ENCODE measurements at regions not wholly inside any gene's neighbourhood (a gene's known extent, or its start where the extent isn't known, plus 50 kb on each side); places are given as distances from the start of the nearest gene placed in this dataset.

DNA sequence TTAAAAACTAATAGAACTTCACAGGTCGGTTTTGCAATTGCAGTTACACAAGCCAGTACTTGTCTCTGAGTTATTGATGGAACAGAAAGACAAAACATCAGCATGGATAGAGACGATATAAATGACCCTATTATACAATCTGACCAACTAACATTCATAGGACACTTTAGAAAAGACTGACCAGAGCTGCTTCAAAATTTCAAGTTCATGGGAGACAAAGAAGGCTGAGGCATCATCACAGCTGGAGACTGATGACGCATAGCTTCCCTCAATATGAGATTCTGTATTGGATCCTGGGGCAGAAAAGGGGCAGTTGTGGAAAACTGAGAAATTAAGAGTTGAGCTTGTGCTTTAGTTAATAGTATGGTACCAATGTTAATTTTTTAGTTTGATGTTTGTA lies 174.0 kb downstream of the THBS2 start:
- DNase-seq = no peak

DNA sequence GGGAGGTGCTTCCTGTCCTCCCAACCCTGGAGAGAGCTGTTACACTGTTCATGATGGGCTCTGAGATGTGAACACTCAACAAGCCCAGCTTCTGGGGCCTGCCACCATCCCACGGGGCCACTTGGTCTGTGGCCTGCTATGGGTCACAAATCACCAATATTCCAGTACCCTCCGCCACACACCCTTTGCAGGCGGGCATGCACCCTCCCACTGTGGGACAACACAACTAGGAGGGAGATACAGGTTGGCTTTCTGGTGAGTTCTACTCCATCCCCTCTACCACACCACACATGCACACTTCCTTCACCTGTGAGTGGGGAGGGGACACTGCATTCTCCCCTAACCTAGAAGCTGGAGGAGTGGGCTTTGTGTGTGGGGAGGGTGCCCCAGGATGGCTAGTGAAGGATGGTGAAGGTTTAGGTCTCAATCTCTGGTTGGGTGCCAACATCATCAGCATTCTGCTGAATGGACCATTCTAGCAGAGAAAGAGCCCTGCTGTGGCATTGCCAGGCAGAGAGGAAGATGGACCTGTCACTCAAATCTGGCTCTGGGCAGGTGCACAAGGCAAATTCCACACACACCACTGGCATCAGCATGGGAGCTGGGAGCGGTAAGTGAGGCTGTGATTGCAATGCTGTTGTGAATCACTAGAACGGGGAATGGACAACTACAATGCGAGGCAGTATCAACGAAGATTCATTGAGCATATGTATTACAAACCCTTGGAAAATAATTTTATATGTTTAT lies 175.1 kb downstream of the THBS2 start:
- DNase-seq = no peak

DNA sequence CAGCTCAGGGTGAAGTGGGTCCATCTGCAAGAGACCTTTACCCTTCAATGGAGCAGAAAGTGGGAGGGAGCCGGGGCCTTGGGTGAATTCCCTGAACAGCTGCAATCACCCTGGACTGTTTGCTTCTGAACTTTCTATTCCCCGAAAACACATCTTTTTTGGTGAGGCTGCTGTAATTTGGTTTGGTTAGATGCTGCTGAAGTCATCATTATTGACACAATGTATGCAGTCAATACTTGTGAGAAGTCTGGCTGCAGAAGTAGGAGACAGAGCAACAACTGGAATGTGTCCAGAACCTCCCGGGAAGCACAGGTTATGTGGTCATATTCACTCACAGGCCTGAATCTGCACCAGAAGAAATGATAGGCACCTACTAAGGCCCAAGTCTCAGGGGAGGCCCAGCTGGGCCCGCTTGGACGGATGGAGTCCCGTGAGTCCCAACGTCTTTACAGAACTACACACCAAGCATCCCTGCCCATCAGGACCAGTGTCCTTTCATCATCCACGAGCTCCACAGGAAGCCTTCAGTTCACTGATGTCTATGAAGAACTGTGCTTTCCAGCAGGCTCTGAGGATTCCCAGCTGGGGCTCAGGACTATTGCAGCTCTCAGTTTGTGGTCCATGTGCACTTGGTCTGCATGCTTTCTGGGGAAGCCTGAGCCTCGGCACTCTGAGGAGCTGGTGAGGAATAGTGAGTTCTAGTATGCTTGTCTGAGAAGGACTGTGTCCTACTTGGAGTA lies 177.6 kb downstream of the THBS2 start:
- no peak for DNase-seq

DNA sequence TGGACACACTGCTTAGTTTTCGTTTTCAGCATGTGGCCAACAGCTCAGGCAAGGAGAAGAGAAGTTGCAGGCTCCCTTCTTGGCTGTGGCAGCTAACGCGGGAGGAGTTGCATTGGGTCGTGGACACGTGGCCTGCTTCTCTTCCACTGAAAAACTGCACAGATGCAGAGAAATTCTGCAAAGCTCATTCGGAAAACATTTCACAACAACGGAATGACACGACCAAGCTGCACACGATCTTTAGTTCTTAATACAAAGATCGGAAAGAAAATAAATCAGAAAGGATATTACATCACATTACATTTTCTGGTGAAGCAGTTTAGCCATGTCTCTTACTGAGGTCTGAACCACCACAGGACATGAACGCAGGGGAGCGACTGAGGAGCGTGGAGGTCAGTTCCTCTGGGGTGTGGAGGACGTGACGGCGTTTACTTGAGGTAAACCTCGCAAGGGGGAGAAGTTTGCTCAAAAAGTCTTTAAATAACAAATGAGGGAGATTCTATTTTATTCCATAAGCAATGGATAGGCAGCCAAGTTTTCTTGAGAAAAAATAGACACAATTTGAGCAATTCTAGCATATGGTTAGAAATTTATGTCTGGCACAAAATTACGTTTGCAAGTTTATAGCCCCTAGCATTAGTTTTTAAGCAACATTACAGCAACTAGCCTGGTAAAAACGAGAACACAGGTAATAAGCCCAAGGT lies 178.3 kb downstream of the THBS2 start:
- no peak for DNase-seq

DNA sequence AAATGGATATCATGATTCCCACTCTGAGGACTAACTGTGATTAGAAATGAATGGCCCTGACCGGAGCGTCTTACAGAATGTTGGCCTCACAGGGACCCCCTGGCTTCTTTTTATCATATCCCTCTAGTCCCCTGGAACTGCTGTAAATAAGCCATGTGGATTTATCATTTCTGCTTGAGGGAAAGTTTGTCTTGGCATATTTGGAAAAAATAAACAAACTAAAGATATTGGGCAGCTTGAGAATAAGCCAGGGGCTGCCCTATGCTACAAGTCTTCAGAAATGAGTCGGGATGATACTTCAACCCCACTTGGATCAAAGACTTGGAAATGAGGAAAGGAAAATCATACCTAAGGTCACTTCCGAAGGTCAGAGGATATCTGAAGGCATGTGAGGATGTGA lies 179.1 kb downstream of the THBS2 start:
- DNase-seq = no peak

DNA sequence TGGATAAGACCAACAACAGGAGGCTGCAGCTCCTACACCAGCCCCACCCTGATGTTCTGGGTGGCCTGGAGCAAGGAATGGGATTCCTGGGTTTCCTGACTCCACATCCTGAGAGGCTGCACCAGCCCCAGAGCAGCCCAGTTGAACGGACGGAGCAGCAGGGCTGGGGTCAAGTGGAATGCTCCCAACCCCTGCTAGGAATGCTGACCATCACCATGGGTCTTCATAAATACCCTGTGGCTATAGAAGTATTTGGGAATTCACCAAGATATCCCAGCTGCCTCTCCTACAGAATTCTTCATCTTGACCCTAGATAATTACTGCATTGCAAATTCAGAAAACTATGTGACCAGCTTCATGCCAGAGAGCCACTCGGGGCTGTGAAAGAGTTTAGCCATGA lies 180.3 kb downstream of the THBS2 start:
- no peak for DNase-seq

DNA sequence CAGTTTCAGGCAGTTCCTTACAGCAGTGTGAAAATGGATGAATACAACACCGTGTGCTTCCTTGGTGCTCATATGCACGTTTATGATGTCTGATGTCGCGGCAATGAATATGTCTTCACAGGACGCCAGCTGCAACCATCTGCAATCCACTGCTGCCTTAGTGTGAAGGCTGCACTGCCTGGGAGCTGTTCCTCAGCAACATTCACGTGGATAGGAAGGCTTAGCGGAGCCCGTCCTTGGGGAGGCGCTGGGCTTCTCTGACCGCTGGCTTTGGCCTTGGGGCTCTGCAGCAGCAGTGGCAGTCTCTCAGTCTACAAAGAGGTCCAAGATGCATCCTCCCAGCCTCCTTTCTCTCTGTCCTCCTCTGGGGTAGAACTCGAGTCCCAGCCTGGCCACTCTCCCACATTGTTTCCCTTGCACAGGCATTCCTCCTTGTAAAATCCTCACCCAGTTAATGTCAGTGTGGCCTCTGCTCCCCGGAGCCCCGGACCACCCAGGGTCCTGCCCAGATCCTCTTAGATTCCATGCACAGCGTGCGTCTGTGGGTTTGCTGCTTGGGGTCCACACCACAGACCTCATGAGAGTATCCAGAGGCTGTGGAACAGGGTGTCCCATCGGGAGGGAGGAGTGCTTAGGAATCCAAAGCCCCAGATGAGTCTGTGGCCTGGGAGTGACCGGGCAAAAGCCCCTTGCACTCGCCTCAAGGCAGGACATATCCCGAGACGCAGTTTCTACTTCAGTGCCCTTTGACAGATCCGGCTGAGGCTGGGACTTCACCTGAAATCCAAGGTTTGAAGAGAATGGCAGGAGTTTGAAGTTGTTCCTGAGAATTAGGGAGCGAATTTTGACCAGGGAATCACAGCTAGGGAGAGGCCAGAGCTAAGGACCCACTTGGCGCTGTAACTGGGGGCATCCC lies 181.3 kb downstream of the THBS2 start:
- DNase-seq = no peak

DNA sequence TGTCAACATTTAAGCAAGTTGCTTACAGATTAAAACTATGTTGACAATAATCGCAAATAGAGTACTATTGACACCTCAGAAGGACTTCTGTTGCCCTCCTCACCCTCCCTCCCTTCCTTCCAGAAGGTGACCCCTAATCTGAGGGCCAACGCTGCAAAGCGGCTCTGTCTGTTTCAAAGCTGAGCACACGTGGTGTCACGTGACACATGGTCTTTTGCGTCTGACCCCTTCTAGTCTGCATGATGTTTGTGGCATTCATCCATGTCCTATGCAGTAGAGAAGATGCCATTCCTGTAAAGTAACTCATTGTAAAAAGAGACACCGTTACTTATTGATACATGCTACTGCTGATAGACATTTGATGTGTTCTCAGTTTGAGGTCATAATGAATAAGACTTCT lies 182.3 kb downstream of the THBS2 start:
- DNase-seq = no peak

DNA sequence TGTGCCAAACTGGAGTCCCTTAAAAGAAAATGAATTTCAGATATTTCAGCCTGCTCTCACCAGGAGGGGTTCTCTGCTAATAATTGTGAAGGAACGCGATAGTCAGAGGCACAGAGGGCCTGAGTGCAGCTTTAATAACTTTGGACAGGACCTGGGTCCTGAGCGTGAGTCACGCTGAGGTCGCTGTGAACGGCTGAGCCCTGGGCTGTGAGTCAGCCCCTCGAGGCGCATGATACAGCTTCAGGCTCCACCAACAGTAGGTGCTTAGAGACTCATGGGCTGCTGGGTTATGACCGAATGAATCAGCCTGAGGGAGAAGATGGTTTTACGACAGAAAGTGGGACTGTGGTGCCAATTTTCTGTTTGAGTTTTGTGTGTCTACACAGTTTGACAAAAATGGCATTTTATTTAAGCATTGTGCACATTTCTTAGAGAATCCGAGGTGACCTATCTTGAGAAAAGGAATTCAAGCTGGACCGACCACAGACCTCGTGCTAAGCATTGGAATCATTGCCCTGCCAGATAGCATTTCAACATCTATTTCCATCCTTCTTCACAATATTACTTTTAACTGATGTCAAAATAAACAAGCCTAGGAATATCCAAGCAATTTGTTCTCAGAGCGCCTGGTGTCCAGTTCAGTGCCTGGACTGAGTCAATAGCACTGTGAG lies 183.0 kb downstream of the THBS2 start:
- no peak for DNase-seq

DNA sequence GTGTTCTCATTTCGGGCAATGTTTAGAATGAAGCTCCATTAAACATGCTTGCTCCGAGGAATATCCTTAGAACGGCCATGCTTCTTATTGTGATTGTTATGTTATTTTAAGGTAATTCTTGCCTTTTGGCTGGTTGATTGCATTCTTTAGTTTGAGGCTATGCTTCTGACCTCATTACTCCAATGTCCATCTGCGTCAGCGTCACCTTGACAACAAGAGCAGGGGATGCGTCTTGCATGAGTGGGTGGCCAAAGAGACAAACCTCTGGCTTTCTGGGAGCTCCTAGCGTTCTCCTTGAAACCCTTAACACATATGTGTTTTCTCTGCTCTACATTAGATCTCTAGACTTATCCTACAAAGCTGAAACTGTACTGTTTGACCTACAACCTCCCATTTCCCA lies 184.3 kb downstream of the THBS2 start:
- DNase-seq = no peak

DNA sequence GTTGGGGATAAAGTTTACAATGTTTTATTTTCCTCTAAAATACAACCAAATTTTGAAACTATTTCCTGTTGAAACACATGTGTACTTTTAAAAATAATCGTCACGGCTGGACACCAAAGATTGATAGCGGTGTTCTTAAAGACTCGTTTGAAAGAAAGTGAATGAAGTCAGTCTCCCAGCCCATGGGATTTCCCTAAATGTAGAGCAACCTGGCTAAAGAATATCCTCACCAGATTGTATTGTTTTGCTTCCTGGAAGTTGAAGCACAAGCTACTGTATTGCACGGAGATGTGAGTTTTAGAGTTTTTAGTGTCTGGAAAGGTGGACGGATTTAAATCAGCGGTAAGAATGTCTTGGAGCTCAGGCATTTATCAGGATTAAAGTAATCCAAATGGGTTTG lies 189.5 kb downstream of the THBS2 start:
- no peak for DNase-seq

DNA sequence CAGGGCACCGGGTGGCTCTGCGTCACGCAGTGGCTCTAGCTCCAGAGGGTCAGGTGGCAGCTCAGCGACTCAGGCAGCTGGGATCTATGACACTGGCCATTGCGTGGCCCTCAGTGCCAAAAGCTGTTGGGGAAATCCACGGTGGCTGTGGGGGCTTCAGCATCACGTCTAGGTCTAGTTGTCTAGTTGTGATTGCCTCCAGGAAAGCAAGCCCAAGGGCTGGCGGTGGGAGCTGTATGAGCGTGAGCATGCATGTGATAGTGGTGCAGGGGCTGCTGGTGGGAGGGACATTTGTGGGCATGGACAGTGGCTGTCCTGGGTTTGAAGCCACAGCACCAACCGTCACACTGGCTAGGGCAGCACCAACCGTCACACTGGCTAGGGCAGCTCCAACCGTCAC lies 191.4 kb downstream of the THBS2 start:
- no peak for DNase-seq

DNA sequence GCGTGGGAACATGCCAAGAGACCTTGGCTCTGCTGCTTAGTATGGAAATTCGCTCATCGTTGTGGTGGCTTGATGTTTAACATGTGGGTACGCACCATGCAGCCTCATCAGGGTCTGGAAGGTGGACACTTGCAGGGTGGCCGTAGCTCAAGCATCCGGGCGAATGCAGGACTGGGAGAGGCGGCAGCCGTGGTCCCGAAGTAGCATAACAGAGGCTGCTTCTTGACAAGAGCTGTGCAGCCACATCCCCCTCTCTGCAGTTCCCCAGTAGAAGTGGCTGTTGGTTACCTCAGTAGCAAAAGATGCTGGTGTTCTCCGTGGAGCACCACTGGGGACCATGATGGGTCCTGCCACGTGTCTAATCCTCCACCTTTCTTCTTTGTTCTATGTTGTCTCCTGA lies 195.0 kb downstream of the THBS2 start:
- no peak for DNase-seq

DNA sequence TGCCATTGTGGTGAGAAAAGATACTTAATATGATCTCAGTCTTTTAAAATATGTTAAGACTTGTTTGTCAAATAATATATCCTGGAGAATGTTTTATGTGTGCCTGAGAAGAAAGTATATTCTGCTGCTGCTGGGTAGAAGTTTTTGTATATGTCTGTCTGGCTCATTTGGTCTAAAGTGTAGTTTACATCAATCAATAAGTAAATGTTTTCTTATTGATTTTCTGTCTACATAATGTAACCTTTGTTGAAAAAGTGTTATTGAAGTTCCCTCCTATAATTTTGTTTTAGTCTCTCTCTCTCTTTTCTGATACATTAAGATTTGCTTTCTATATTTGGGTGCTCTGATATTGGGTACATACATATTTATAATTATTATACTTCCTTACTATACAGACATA lies 201.2 kb downstream of the THBS2 start:
- DNase-seq = no peak

DNA sequence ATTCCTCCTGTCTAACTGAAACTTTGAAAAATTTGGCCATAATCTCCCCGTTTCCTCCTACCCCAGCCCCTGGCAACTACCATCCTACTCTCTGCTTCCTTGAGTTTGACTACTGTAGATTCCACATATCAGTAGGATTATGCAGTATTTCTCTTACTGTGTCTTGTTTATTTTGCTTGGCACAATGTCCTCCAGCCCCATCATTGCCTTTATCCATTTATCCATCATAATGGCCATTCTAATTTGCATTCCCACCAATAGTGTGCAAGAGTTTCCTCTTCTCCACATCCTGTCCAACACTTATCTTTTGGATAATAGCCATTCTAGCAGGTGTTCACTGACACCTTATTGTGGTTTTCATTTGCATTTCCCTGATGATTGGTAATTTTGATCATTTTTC lies 202.3 kb downstream of the THBS2 start:
- DNase-seq = no peak

DNA sequence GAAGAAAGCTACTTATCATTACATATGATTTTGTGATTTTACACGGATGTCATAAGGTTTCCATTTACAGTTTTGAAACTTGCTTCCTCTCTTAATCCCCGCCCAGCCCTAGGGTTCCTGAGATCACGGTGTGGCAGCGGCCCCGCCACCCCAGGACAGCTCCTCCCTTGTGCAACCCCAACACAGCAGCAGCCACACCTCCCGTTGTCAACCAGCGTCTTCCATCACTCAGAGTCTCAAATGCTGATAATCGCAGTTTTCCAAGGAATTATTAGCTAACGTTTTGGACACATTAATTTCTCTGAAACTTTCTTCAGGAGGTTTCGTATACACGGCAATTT lies 204.8 kb downstream of the THBS2 start:
- no peak for DNase-seq

DNA sequence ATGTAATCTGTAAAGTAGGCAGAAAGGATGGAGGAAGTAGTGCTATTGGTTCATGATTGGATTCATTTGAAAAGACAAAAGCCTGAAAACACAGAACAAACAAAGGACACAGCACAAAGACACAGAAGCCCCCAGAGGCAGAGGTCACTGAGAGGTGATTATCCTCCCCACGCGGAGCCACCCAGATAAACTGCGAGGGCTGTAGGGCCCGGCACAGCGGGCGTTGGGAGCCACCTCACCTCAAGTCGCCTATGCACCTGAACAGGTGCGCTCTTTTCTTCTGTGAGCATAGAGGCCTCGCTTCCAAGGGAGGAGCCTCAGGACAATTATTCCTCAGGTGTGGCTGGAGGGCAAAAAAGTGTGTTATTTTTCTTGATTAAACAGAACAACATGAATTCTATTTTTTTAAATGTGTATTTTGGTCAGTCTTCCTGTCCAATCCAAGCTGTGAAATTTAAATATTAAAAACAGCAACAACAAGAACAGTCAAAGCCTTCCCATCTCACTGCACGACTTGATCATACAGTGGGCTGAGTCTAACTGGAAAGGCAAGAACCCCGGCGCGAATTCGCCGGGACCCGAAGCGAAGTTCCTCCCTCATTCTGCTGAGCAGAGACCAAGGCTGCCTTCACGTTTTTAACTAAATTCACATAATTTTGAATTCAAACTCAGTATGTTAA lies 205.3 kb downstream of the THBS2 start:
- no peak for DNase-seq

DNA sequence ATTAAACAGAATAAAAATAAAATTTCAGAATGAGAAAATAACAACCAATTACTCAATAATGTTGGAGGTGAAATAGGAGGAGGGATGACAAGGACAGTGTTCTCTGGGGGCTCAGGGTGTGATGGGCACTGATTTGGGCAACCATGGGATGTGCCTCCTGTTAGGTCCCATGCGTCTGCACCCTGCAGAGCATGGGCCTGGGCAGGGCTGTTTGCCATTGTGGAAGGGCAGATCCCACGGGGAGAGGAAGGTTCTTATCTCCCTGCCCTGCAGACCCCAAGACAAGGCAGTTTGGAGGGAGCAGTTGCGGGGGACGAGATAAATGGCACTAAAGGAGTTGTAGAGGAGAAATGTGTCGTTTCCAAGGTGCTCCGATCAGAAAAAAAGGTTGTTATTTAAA lies 206.3 kb downstream of the THBS2 start:
- DNase-seq = no peak

DNA sequence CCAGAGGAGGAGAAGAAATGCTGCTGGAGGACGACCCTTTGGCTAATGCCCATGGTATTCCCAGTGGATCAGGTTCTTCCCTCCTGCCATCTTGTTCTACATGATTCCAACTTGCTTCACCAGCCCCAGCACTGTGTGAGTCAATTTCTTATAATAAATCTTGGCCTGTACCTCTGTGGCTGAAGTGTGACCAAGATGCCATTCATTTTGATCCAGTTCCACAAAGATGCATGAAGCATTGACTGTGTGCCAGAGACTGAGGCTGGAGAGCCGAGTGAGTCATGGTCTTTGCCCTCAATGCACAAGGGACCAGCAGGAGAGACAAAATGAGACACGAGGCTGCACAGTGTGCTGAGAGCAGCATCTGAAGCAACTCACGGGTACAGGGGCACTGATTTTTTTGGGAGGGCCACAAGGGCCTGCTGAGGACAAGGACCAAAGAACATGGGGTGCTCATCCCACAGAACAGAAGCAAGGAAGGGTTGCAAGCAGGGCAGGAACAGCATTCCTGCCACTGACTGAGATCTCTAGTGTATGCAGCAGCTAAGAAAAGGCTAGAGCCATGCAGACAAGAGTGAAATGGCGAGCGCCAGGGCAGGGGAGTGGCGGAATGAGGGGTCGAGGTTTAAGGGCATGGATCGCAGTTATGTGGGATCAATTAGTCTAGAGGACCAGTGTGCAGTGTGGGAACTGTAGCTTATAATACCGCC lies 207.0 kb downstream of the THBS2 start:
- no peak for DNase-seq

DNA sequence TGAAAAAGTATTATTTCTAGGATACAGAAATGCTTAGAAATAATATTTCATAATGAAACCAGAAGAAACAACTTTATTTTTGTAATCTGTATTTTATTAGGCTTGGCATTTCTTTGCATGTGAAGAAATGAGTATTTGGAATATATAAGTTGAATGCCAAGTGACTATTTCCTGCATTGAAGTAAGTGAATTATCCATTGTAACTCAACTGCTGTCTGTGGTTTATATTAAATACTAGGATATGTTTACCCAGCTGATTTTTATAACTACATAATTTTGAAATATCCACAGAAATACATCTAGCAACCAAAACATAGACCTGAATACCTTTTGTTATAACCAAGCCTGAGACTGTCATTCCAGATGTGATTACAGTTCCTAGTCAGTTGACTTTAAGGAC lies 207.6 kb downstream of the THBS2 start:
- no peak for DNase-seq

DNA sequence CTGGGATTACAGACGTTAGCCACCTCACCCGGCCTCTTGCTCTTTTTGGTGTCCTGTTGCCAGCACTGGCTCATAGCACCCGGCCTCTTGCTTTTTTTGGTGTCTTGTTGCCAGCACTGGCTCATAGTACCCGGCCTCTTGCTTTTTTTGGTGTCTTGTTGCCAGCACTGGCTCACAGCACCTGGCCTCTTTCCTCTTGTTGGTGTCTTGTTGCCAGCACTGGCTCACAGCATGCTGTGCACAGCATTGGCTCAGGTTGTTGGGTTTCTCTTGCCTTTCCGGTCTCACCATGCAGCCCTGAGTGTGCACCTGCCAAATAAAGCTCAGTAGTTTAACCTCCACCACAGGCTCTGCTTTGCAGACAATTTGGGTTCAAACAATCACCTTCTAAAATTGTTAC lies 208.2 kb downstream of the THBS2 start:
- DNase-seq = no peak

Data from stimulated activated CD4-positive, alpha-beta T cell treated with anti-CD3 and anti-CD28 coated beads, Interleukin-2, amount 100 ng/mL, for 48 hours (primary cell).